Heart left ventricle (tissue), 16 donors: ENCODE measurements at regions not wholly inside any gene's neighbourhood (a gene's known extent, or its start where the extent isn't known, plus 50 kb on each side); places are given as distances from the start of the nearest gene placed in this dataset.

Experiments
- ATAC-seq, 4 donors: fragments of 200-7000 bp; cut with Tn5 transposase; one replicate each; pipeline ENCODE4 v1.9.1; 2020 to 2022; ENCODE audit warnings: moderate library complexity in 4 of 4, mild to moderate bottlenecking in 3 of 4, moderate number of reproducible peaks in 1 of 4
- DNase-seq, 5 donors: peaks; one replicate each; pipeline ENCODE4 v3.0.0-alpha.2; 2020
- H3K27ac ChIP-seq, 12 donors: fragments of 200-600 bp; sonication (generic) in 4 of 12; one replicate each; pipeline versions ENCODE4 v1.5.0 to v1.8.0; 2016 to 2022; ENCODE audit warnings: mild to moderate bottlenecking in 2 of 12
- H3K27me3 ChIP-seq, 9 donors: fragments of 200-600 bp; sonication (generic) in 2 of 9; one replicate each; pipeline versions ENCODE4 v1.5.1 to v1.8.0; 2016 to 2022; ENCODE audit warnings: mild to moderate bottlenecking in 3 of 9
- H3K36me3 ChIP-seq, 9 donors: fragments of 200-600 bp; sonication (generic) in 2 of 9; one replicate each; pipeline versions ENCODE4 v1.5.0 to v1.8.0; 2018 to 2022; ENCODE audit warnings: mild to moderate bottlenecking in 2 of 9
- H3K4me1 ChIP-seq, 12 donors: fragments of 200-600 bp; sonication (generic) in 4 of 12; one replicate each; pipeline versions ENCODE4 v1.5.0 to v1.8.0; 2016 to 2022; ENCODE audit warnings: mild to moderate bottlenecking in 3 of 12
- H3K4me3 ChIP-seq, 12 donors: fragments of 200-600 bp; sonication (generic) in 4 of 12; one replicate each; pipeline versions ENCODE4 v1.5.0 to v1.8.0; 2017 to 2022; ENCODE audit warnings: mild to moderate bottlenecking in 9 of 12, moderate library complexity in 4 of 12
- H3K9me3 ChIP-seq, 12 donors: fragments of 200-600 bp; sonication (generic) in 4 of 12; one replicate each; pipeline versions ENCODE4 v1.5.0 to v1.8.0; 2016 to 2022; ENCODE audit warnings: mild to moderate bottlenecking in 1 of 12
- CTCF ChIP-seq, 12 donors: fragments of 200-600 bp; sonication (generic) in 4 of 12; IDR thresholded peaks; one replicate each; pipeline versions ENCODE4 v1.5.0 to v1.8.0; 2018 to 2022; ENCODE audit warnings: antibody characterized with exemption in 12 of 12, mild to moderate bottlenecking in 5 of 12
- POLR2A ChIP-seq, 2 donors: fragments of 450-650 bp; IDR thresholded peaks; one replicate each; pipeline ENCODE4 v1.6.1; 2017; ENCODE audit warnings: antibody characterized with exemption in 2 of 2, mild to moderate bottlenecking in 2 of 2, moderate library complexity in 2 of 2
- WGBS, 4 donors: extraction: QIAGEN DNeasy Blood & Tissue Kit in 2 of 4; methylation state at CpG; one replicate each; pipeline versions ENCODE4 v1.1.5 to v1.1.7; 2013 to 2018; 5-methylcytosine and 5-hydroxymethylcytosine counted together
- intact Hi-C, 10 donors: fragments of 100-400 bp; cut with DNase I; formaldehyde crosslinking; loops; one replicate each; pipeline versions ENCODE4 v1.11.1 to v1.14.2; 2022
- donor health status: ischemic (EF 13 %, LVEDD 7.1; RV severe dilation, severe dysfunction).
- donor health status: healthy with polysubstance abuse.
- donor health status: DM: no; HTN: yes; CAD: no.
- donor health status: DM: no; HTN: no; CAD: no.
- donor health status: ischemic (EF 25% LVEDD 6.9; RV normal size, moderate dysfunction).
- donor health status: ischemic (EF 25% LVEDD 5.7; RV mildly dilated, moderate dysfunction).
- donor health status: healthy.
- donor health status: DM: yes; HTN: yes; CAD: no.
- donor health status: ischemic (EF 35%, LVEDD 5.7; RV mildly dilated, moderate dysfunction).
- donor health status: nonischemic (EF 11% LVEDD 7.7; RV severe dilation, severe dysfunction).
- donor health status: DM: yes; HTN: yes; CAD: no.
- donor health status: PGD.
- donor health status: ischemic (EF 29% LVEDD 5.4; RV normal size, mild dysfunction).
- donor health status: nonischemic (EF 23%, LVEDD 6.1; RV moderate dilation, normal function).

- no peak for TF ChIP-seq CTCF (IDR thresholded peaks at IDR 0.05)
- no peak for TF ChIP-seq POLR2A (IDR thresholded peaks at IDR 0.05)
- no peak overlapping the region for H3K4me3 ChIP-seq
- H3K27me3 ChIP-seq = no peaks in the 10 kb centered on the region
- 67 to 85% (median 73%) methylated on average over 9 of the region's 9 CpGs for WGBS, 4 donors
- DNase-seq (peak; percentile 37 to 65 (median 49)), ATAC-seq (peak; percentile 43 to 85 (median 73))
- peak overlapping the region in 3 of 12 donors; percentile 9 to 81 (median 29) for H3K27ac ChIP-seq
- H3K9me3 ChIP-seq = no peaks in the 10 kb centered on the region
- no peaks in the 10 kb centered on the region for H3K36me3 ChIP-seq
- peaks cover 0 to 29% (median 0%) of the 10 kb centered on the region in 12 donors for H3K4me1 ChIP-seq
- intact Hi-C loops = no loop called here
Observed at GRCh38 chr16:79509211-79509631, 91.3 kb downstream of the MAF start.

GRCh38 chr16:79508294-79508693 lies 92.2 kb downstream of the MAF start:
- TF ChIP-seq POLR2A (IDR thresholded peaks at IDR 0.05) = peak in 1 of 2 donors; percentile 14
- no peak for TF ChIP-seq CTCF (IDR thresholded peaks at IDR 0.05)
- H3K36me3 ChIP-seq = no peaks in the 10 kb centered on the region
- ATAC-seq = peak; percentile 49 to 69 (median 56)
- DNase-seq = peak in 3 of 5 donors; percentile 34 to 64 (median 62)
- WGBS, 4 donors = 87 to 96% (median 92%) methylated on average over 4 to 5 of the region's 5 CpGs
- H3K9me3 ChIP-seq = peaks cover 0 to 3% (median 0%) of the 10 kb centered on the region in 12 donors
- H3K27ac ChIP-seq = peak overlapping the region in 3 of 12 donors; percentile 5 to 81 (median 26)
- H3K27me3 ChIP-seq = no peaks in the 10 kb centered on the region
- peaks cover 0 to 34% (median 0%) of the 10 kb centered on the region in 12 donors for H3K4me1 ChIP-seq
- H3K4me3 ChIP-seq = no peak overlapping the region
- intact Hi-C loops = no loop called here

- TF ChIP-seq CTCF (IDR thresholded peaks at IDR 0.05) = no peak
- no peak for TF ChIP-seq POLR2A (IDR thresholded peaks at IDR 0.05)
- no peaks in the 10 kb centered on the region for H3K27me3 ChIP-seq
- H3K36me3 ChIP-seq = no peaks in the 10 kb centered on the region
- intact Hi-C loops = no loop called here
- DNase-seq = peak in 4 of 5 donors; percentile 13 to 61 (median 42)
- 52 to 80% (median 59%) methylated on average over 9 of the region's 9 CpGs for WGBS, 4 donors
- H3K9me3 ChIP-seq = peaks cover 0 to 3% (median 0%) of the 10 kb centered on the region in 12 donors
- peaks cover 0 to 34% (median 0%) of the 10 kb centered on the region in 12 donors for H3K4me1 ChIP-seq
- H3K4me3 ChIP-seq = peak overlapping the region in 3 of 12 donors; percentile 6 to 28 (median 19)
- peak; percentile 23 to 64 (median 61) for ATAC-seq
- H3K27ac ChIP-seq = peak overlapping the region in 3 of 12 donors; percentile 3 to 63 (median 17)
Observed at GRCh38 chr16:79505344-79505743, 95.2 kb downstream of the MAF start.

GRCh38 chr16:79503511-79503910 lies 97.0 kb downstream of the MAF start:
- DNase-seq (no peak), ATAC-seq (no peak)
- Histone ChIP-seq H3K4me3 (no peak overlapping the region), H3K4me1 (peaks cover 0 to 27% (median 0%) of the 10 kb centered on the region in 12 donors), H3K36me3 (no peaks in the 10 kb centered on the region), H3K27ac (peak overlapping the region in 1 of 12 donors; percentile 32), H3K9me3 (peaks cover 0 to 5% (median 0%) of the 10 kb centered on the region in 12 donors), H3K27me3 (no peaks in the 10 kb centered on the region)
- TF ChIP-seq CTCF (IDR thresholded peaks at IDR 0.05) = no peak
- TF ChIP-seq POLR2A (IDR thresholded peaks at IDR 0.05) = no peak
- WGBS, 4 donors = 86 to 92% (median 89%) methylated on average over 2 of the region's 2 CpGs
- intact Hi-C loops = loop anchor here in 1 of 10 donors (5.0 kb wide), 1 partner anchor 789 kb away; no protein-coding TSS in a partner anchor
